Renal cortical epithelial cell (primary cell): ENCODE measurements at regions not wholly inside any gene's neighbourhood (a gene's known extent, or its start where the extent isn't known, plus 50 kb on each side); places are given as distances from the start of the nearest gene placed in this dataset.

Experiments
- DNase-seq: peaks from one replicate; pipeline ENCODE4 v3.0.0-alpha.2; 2011; ENCODE audit warnings: low read depth

GRCh38 chr6:3593161-3593560 is 136.3 kb upstream of the SLC22A23 start:
- DNase-seq = no peak

GRCh38 chr6:3592371-3592941 is 135.6 kb upstream of the SLC22A23 start:
- peak; percentile 73 for DNase-seq

GRCh38 chr6:3591970-3592369 is 135.1 kb upstream of the SLC22A23 start:
- DNase-seq = no peak

- no peak for DNase-seq
These were observed 130.8 kb upstream of the SLC22A23 start for GRCh38 chr6:3587660-3588059.

GRCh38 chr6:3585320-3585935 is 128.6 kb upstream of the SLC22A23 start:
- DNase-seq = peak; percentile 10

GRCh38 chr6:3584606-3585005 is 127.8 kb upstream of the SLC22A23 start:
- DNase-seq = no peak

GRCh38 chr6:3581469-3581868 is 124.6 kb upstream of the SLC22A23 start:
- no peak for DNase-seq

- DNase-seq = no peak
These were observed 122.9 kb upstream of the SLC22A23 start for GRCh38 chr6:3579652-3580175.

GRCh38 chr6:3578981-3579380 is 122.1 kb upstream of the SLC22A23 start:
- DNase-seq = no peak

GRCh38 chr6:3577517-3577916 is 120.7 kb upstream of the SLC22A23 start:
- no peak for DNase-seq

- no peak for DNase-seq
These were observed 118.9 kb upstream of the SLC22A23 start for GRCh38 chr6:3575701-3576100.

- no peak for DNase-seq
These were observed 118.3 kb upstream of the SLC22A23 start for GRCh38 chr6:3575166-3575565.

- no peak for DNase-seq
These were observed 116.8 kb upstream of the SLC22A23 start for GRCh38 chr6:3573670-3574069.

GRCh38 chr6:3571836-3572235 is 115.0 kb upstream of the SLC22A23 start:
- no peak for DNase-seq

- DNase-seq = no peak
These were observed 114.4 kb upstream of the SLC22A23 start for GRCh38 chr6:3571250-3571681.

- DNase-seq = no peak
These were observed 113.0 kb upstream of the SLC22A23 start for GRCh38 chr6:3569816-3570215.

GRCh38 chr6:3568396-3569082 is 111.7 kb upstream of the SLC22A23 start:
- peak; percentile 14 for DNase-seq

GRCh38 chr6:3566812-3567211 is 110.0 kb upstream of the SLC22A23 start:
- peak; percentile 21 for DNase-seq

GRCh38 chr6:3565291-3565690 is 108.4 kb upstream of the SLC22A23 start:
- no peak for DNase-seq

- DNase-seq = no peak
These were observed 104.9 kb upstream of the SLC22A23 start for GRCh38 chr6:3561725-3562124.

GRCh38 chr6:3560211-3560610 is 103.4 kb upstream of the SLC22A23 start:
- no peak for DNase-seq

- DNase-seq = no peak
These were observed 102.7 kb upstream of the SLC22A23 start for GRCh38 chr6:3559561-3559960.

GRCh38 chr6:3557336-3557735 is 100.5 kb upstream of the SLC22A23 start:
- no peak for DNase-seq
